Fibroblast of lung (primary cell): ENCODE measurements at regions not wholly inside any gene's neighbourhood (a gene's known extent, or its start where the extent isn't known, plus 50 kb on each side); places are given as distances from the start of the nearest gene placed in this dataset.

Experiments used
- DNase-seq, 2 donors: peaks; one replicate each; pipeline versions ENCODE4 v3.0.0 to v3.0.0-alpha.2; 2010; ENCODE audit warnings: low read depth in 2 of 2
- H2AFZ ChIP-seq: 2 replicates; pipeline ENCODE4 v1.5.1; 2012; ENCODE audit warnings: low read length, control low read depth, inconsistent platforms
- H3K27ac ChIP-seq: 2 replicates; pipeline ENCODE4 v1.5.1; 2011; ENCODE audit warnings: low read length, control low read depth; ENCODE audit not compliant: insufficient read depth
- H3K27me3 ChIP-seq: 2 replicates; pipeline ENCODE4 v1.5.1; 2011; ENCODE audit warnings: mild to moderate bottlenecking, low read length; ENCODE audit not compliant: control insufficient read depth, insufficient read depth
- H3K36me3 ChIP-seq: 2 replicates; pipeline ENCODE4 v1.5.1; 2011; ENCODE audit warnings: low read length; ENCODE audit not compliant: control insufficient read depth, insufficient read depth
- H3K4me1 ChIP-seq: 2 replicates; pipeline ENCODE4 v1.5.1; 2011; ENCODE audit warnings: low read length; ENCODE audit not compliant: control insufficient read depth, insufficient read depth; ENCODE audit errors: extremely low read depth
- H3K4me2 ChIP-seq: 2 replicates; pipeline ENCODE4 v1.5.1; 2011; ENCODE audit warnings: low read length, control low read depth; ENCODE audit not compliant: insufficient read depth; ENCODE audit errors: extremely low read depth
- H3K4me3 ChIP-seq, 4 experiments: fragments of 200-600 bp in 1 of 4; sonication (generic) in 1 of 4; replicated peaks in 1 of 4; 2 replicates each; pipeline ENCODE4 v1.5.1; 2011 to 2016; ENCODE audit warnings: low read length in 4 of 4, low read depth in 3 of 4, mild to moderate bottlenecking in 3 of 4, control low read depth in 2 of 4, inconsistent platforms in 1 of 4, mixed read lengths in 1 of 4; ENCODE audit not compliant: insufficient read depth in 1 of 4; ENCODE audit errors: control extremely low read depth in 1 of 4
- H3K79me2 ChIP-seq: 2 replicates; pipeline ENCODE4 v1.5.1; 2012; ENCODE audit warnings: mild to moderate bottlenecking, low read length, inconsistent platforms; ENCODE audit not compliant: control insufficient read depth, insufficient read depth
- H3K9ac ChIP-seq: 2 replicates; pipeline ENCODE4 v1.5.1; 2011; ENCODE audit warnings: mild to moderate bottlenecking, low read length, control low read depth; ENCODE audit not compliant: insufficient read depth
- H3K9me3 ChIP-seq: 2 replicates; pipeline ENCODE4 v1.5.1; 2012; ENCODE audit warnings: low read depth, low read length; ENCODE audit not compliant: control insufficient read depth, insufficient read depth
- H4K20me1 ChIP-seq: 2 replicates; pipeline ENCODE4 v1.5.1; 2011; ENCODE audit warnings: low read length; ENCODE audit not compliant: control insufficient read depth, insufficient read depth; ENCODE audit errors: extremely low read depth
- EZH2 ChIP-seq: IDR thresholded peaks from 2 replicates; pipeline ENCODE4 v1.5.1; 2012; ENCODE audit warnings: low read length, control low read depth, mild to moderate bottlenecking; ENCODE audit errors: missing control alignments
- TF ChIP-seq, protein P1 (sequence below), 2 donors: IDR thresholded peaks in 1 of 2; conservative IDR thresholded peaks in 1 of 2; 1 replicate in 1 of 2; 2 replicates in 1 of 2; pipeline ENCODE4 v1.5.1; 2011 to 2012; ENCODE audit warnings: low read length in 2 of 2, control low read depth in 1 of 2, inconsistent platforms in 1 of 2, low read depth in 1 of 2, mild to moderate bottlenecking in 1 of 2

DNA sequence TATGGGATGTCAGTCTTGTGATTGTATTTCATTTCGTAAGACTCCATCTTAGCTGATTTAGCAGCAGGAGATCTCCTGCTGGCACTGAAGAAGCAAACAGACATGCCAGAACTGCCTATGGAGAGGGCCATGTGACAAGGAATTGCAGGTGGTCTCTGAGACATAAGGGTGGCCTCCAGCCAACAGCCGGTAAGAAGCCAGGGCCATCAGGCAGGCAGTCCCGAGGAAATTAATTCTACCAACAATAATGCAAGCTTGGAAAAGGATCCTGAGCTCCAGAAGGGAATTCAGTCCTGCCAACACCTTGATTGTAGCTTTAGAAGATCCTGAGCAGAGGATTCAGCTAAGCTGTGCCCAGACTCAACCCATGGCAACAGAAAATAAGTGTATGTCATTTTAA, 87.1 kb upstream of the DNAJC10 start:
- no peaks in the 10 kb centered on the region for H3K9me3 ChIP-seq
- no peaks in the 10 kb centered on the region for H3K79me2 ChIP-seq
- DNase-seq, result no peak
- H3K4me3 ChIP-seq, result no peak overlapping the region
- no peak overlapping the region for H3K27ac ChIP-seq
- H2AFZ ChIP-seq, result peak overlapping the region; percentile 12
- TF ChIP-seq, protein P1, sequence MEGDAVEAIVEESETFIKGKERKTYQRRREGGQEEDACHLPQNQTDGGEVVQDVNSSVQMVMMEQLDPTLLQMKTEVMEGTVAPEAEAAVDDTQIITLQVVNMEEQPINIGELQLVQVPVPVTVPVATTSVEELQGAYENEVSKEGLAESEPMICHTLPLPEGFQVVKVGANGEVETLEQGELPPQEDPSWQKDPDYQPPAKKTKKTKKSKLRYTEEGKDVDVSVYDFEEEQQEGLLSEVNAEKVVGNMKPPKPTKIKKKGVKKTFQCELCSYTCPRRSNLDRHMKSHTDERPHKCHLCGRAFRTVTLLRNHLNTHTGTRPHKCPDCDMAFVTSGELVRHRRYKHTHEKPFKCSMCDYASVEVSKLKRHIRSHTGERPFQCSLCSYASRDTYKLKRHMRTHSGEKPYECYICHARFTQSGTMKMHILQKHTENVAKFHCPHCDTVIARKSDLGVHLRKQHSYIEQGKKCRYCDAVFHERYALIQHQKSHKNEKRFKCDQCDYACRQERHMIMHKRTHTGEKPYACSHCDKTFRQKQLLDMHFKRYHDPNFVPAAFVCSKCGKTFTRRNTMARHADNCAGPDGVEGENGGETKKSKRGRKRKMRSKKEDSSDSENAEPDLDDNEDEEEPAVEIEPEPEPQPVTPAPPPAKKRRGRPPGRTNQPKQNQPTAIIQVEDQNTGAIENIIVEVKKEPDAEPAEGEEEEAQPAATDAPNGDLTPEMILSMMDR (conservative IDR thresholded peaks at IDR 0.05 in 1 of 2, IDR thresholded peaks at IDR 0.05 in 1 of 2; ENCODE audit: low read depth in 1 of 2, low read length in 2 of 2), result no peak
- no peak for TF ChIP-seq EZH2
- no peaks in the 10 kb centered on the region for H3K27me3 ChIP-seq
- H3K9ac ChIP-seq, result no peak overlapping the region
- no peaks in the 10 kb centered on the region for H4K20me1 ChIP-seq
- no peaks in the 10 kb centered on the region for H3K36me3 ChIP-seq
- H3K4me1 ChIP-seq, result no peaks in the 10 kb centered on the region
- no peak overlapping the region for H3K4me2 ChIP-seq

DNA sequence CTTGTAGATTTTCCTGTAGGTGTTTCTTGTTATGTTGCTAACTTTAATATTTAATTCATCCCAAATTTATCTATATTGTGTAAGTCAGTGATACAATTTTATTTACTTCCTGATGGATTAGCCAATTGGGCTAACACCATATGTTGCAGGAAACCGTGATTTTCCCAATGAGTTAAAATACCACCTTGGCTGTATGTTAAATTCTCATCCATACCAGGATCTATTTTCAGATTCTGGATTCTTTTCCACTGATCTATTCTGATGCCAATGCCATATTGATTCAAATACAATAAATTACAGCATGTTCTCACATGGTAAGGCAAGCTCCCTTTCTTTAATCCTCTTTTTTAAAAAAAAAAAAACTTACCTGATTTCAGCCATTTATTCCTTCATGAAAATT, 85.8 kb upstream of the DNAJC10 start:
- no peaks in the 10 kb centered on the region for H3K36me3 ChIP-seq
- no peak overlapping the region for H2AFZ ChIP-seq
- H3K9me3 ChIP-seq, result no peaks in the 10 kb centered on the region
- TF ChIP-seq EZH2, result no peak
- TF ChIP-seq, protein P1 (conservative IDR thresholded peaks at IDR 0.05 in 1 of 2, IDR thresholded peaks at IDR 0.05 in 1 of 2; ENCODE audit: low read depth in 1 of 2, low read length in 2 of 2), result no peak
- no peaks in the 10 kb centered on the region for H3K79me2 ChIP-seq
- no peak overlapping the region for H3K9ac ChIP-seq
- no peak overlapping the region for H3K4me2 ChIP-seq
- DNase-seq, result no peak
- H4K20me1 ChIP-seq, result no peaks in the 10 kb centered on the region
- H3K4me1 ChIP-seq, result no peaks in the 10 kb centered on the region
- no peak overlapping the region for H3K27ac ChIP-seq
- no peaks in the 10 kb centered on the region for H3K27me3 ChIP-seq
- H3K4me3 ChIP-seq, result no peak overlapping the region

DNA sequence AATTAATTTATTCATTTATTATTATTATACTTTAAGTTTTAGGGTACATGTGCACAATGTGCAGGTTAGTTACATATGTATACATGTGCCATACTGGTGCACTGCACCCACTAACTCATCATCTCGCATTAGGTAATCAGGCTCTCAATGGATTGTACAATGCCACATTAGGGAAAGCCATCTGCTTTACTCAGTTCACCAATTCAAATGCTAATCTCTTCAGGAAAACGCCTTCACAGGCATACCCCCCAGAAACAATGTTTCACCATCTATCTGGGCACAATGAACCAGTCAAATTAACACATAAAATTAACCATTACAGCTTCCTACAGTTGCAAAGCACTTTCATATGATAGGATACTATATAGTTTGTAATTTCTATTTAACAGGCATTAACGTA, 84.8 kb upstream of the DNAJC10 start:
- DNase-seq, result no peak
- no peaks in the 10 kb centered on the region for H3K79me2 ChIP-seq
- H3K36me3 ChIP-seq, result no peaks in the 10 kb centered on the region
- H3K4me3 ChIP-seq, result no peak overlapping the region
- no peak overlapping the region for H3K27ac ChIP-seq
- no peak overlapping the region for H3K9ac ChIP-seq
- H3K4me1 ChIP-seq, result no peaks in the 10 kb centered on the region
- no peak for TF ChIP-seq EZH2
- TF ChIP-seq, protein P1 (conservative IDR thresholded peaks at IDR 0.05 in 1 of 2, IDR thresholded peaks at IDR 0.05 in 1 of 2; ENCODE audit: low read depth in 1 of 2, low read length in 2 of 2), result no peak
- no peaks in the 10 kb centered on the region for H3K27me3 ChIP-seq
- no peak overlapping the region for H3K4me2 ChIP-seq
- H2AFZ ChIP-seq, result no peak overlapping the region
- no peaks in the 10 kb centered on the region for H3K9me3 ChIP-seq
- H4K20me1 ChIP-seq, result no peaks in the 10 kb centered on the region
